Liver (tissue), 8 donors: ENCODE measurements at regions not wholly inside any gene's neighbourhood (a gene's known extent, or its start where the extent isn't known, plus 50 kb on each side); places are given as distances from the start of the nearest gene placed in this dataset.

ENCODE experiments used
- DNase-seq: peaks from one replicate; pipeline ENCODE4 v3.0.0-alpha.2; 2017; ENCODE audit warnings: low spot score
- H3K27ac ChIP-seq, 2 donors: one replicate each; pipeline ENCODE4 v1.7.0; 2013; ENCODE audit warnings: inconsistent platforms in 2 of 2, low read length in 2 of 2, control low read depth in 1 of 2, low read depth in 1 of 2, mild to moderate bottlenecking in 1 of 2
- H3K27me3 ChIP-seq, 4 donors: one replicate each; pipeline versions ENCODE4 v1.6.1 to v1.7.0; 2013; ENCODE audit warnings: low read length in 3 of 4, inconsistent platforms in 1 of 4, mild to moderate bottlenecking in 1 of 4, moderate library complexity in 1 of 4; ENCODE audit not compliant: control insufficient read depth in 4 of 4, insufficient read depth in 4 of 4
- H3K36me3 ChIP-seq, 4 donors: one replicate each; pipeline versions ENCODE4 v1.6.1 to v1.7.0; 2013; ENCODE audit warnings: low read length in 3 of 4, mild to moderate bottlenecking in 3 of 4, low read depth in 1 of 4, moderate library complexity in 1 of 4; ENCODE audit not compliant: control insufficient read depth in 4 of 4, insufficient read depth in 3 of 4
- H3K4me1 ChIP-seq, 4 donors: one replicate each; pipeline versions ENCODE4 v1.6.1 to v1.7.0; 2013; ENCODE audit warnings: low read length in 3 of 4, mild to moderate bottlenecking in 3 of 4, moderate library complexity in 1 of 4; ENCODE audit not compliant: control insufficient read depth in 4 of 4, insufficient read depth in 4 of 4
- H3K4me3 ChIP-seq, 3 donors: one replicate each; pipeline versions ENCODE4 v1.6.1 to v1.7.0; 2013; ENCODE audit warnings: low read length in 3 of 3, control low read depth in 1 of 3, low read depth in 1 of 3, mild to moderate bottlenecking in 1 of 3
- H3K9ac ChIP-seq, 2 donors: one replicate each; pipeline ENCODE4 v1.7.0; 2013; ENCODE audit warnings: low read length in 2 of 2, mild to moderate bottlenecking in 2 of 2, moderate library complexity in 2 of 2, control low read depth in 1 of 2, low read depth in 1 of 2
- H3K9me3 ChIP-seq, 4 donors: one replicate each; pipeline versions ENCODE4 v1.6.1 to v1.7.0; 2013; ENCODE audit warnings: low read length in 3 of 4; ENCODE audit not compliant: control insufficient read depth in 4 of 4
- ATF3 ChIP-seq: IDR thresholded peaks from 2 replicates; pipeline ENCODE4 v1.6.1; 2016; ENCODE audit warnings: antibody characterized with exemption
- CTCF ChIP-seq: fragments of 150-350 bp; IDR thresholded peaks from 2 replicates; pipeline ENCODE4 v1.5.1; 2017; ENCODE audit warnings: improper control_type of control experiment, low read depth, low read length; ENCODE audit not compliant: missing input control
- EGR1 ChIP-seq, 2 donors: IDR thresholded peaks; 2 replicates each; pipeline ENCODE4 v1.6.1; 2016 to 2018; ENCODE audit warnings: antibody characterized with exemption in 2 of 2, low read depth in 2 of 2
- FOXA1 ChIP-seq: IDR thresholded peaks from 2 replicates; pipeline ENCODE4 v1.6.1; 2016; ENCODE audit warnings: antibody characterized with exemption
- FOXA2 ChIP-seq: IDR thresholded peaks from 2 replicates; pipeline ENCODE4 v1.6.1; 2016; ENCODE audit warnings: antibody characterized with exemption
- GABPA ChIP-seq, 2 donors: IDR thresholded peaks in 1 of 2; conservative IDR thresholded peaks in 1 of 2; 2 replicates each; pipeline ENCODE4 v1.6.1; 2016; ENCODE audit warnings: antibody characterized with exemption in 2 of 2, mild to moderate bottlenecking in 1 of 2, moderate library complexity in 1 of 2
- HNF4A ChIP-seq, 2 donors: conservative IDR thresholded peaks; 2 replicates each; pipeline ENCODE4 v1.6.1; 2016; ENCODE audit warnings: antibody characterized with exemption in 2 of 2, mild to moderate bottlenecking in 2 of 2
- HNF4G ChIP-seq: IDR thresholded peaks from 2 replicates; pipeline ENCODE4 v1.6.1; 2016; ENCODE audit warnings: antibody characterized with exemption
- JUND ChIP-seq, 2 donors: IDR thresholded peaks; 2 replicates each; pipeline ENCODE4 v1.6.1; 2016; ENCODE audit warnings: antibody characterized with exemption in 2 of 2
- MAX ChIP-seq: IDR thresholded peaks from 2 replicates; pipeline ENCODE4 v1.6.1; 2016; ENCODE audit warnings: antibody characterized with exemption
- NR2F2 ChIP-seq: IDR thresholded peaks from 2 replicates; pipeline ENCODE4 v1.6.1; 2016; ENCODE audit warnings: antibody characterized with exemption
- RAD21 ChIP-seq, 2 donors: IDR thresholded peaks; 2 replicates each; pipeline ENCODE4 v1.6.1; 2016; ENCODE audit warnings: antibody characterized with exemption in 2 of 2, mild to moderate bottlenecking in 2 of 2
- REST ChIP-seq: IDR thresholded peaks from 2 replicates; pipeline ENCODE4 v1.6.1; 2016; ENCODE audit warnings: antibody characterized with exemption, mild to moderate bottlenecking
- RXRA ChIP-seq, 2 donors: IDR thresholded peaks; 2 replicates each; pipeline ENCODE4 v1.6.1; 2017 to 2018; ENCODE audit warnings: antibody characterized with exemption in 2 of 2, mild to moderate bottlenecking in 1 of 2
- SP1 ChIP-seq: IDR thresholded peaks from 2 replicates; pipeline ENCODE4 v1.6.1; 2018; ENCODE audit warnings: antibody characterized with exemption, mild to moderate bottlenecking
- TAF1 ChIP-seq: conservative IDR thresholded peaks from 2 replicates; pipeline ENCODE4 v1.6.1; 2016; ENCODE audit warnings: antibody characterized with exemption, mild to moderate bottlenecking
- YY1 ChIP-seq: IDR thresholded peaks from 2 replicates; pipeline ENCODE4 v1.6.1; 2016; ENCODE audit warnings: antibody characterized with exemption, mild to moderate bottlenecking
- ZBTB33 ChIP-seq: IDR thresholded peaks from 2 replicates; pipeline ENCODE4 v1.6.1; 2016; ENCODE audit warnings: antibody characterized with exemption
- WGBS: extraction: QIAGEN DNeasy Blood & Tissue Kit; methylation state at CpG from one replicate; pipeline ENCODE4 v1.1.7; 2013; 5-methylcytosine and 5-hydroxymethylcytosine counted together
- donor health status: healthy.
- donor health status: healthy.
- donor health status: healthy.
- donor health status: healthy.
- donor health status: healthy.

- no peak for TF ChIP-seq NR2F2
Measured at GRCh38 chr1:218617986-218618385, 272.9 kb downstream of the TGFB2 start (continued).

- Histone ChIP-seq H3K27ac (no peak overlapping the region), H3K4me3 (no peak overlapping the region), H3K9me3 (no peaks in the 10 kb centered on the region), H3K4me1 (no peaks in the 10 kb centered on the region), H3K36me3 (no peaks in the 10 kb centered on the region), H3K27me3 (no peaks in the 10 kb centered on the region), H3K9ac (no peak overlapping the region)
- TF ChIP-seq YY1 (no peak), GABPA (IDR thresholded peaks at IDR 0.05 in 1 of 2, conservative IDR thresholded peaks at IDR 0.05 in 1 of 2) (no peak), FOXA1 (no peak), HNF4A (conservative IDR thresholded peaks at IDR 0.05) (no peak), ATF3 (no peak), RXRA (IDR thresholded peaks at IDR 0.05) (no peak), JUND (IDR thresholded peaks at IDR 0.05) (no peak), MAX (no peak), RAD21 (IDR thresholded peaks at IDR 0.05) (no peak), REST (no peak), NR2F2 (no peak), CTCF (no peak), HNF4G (no peak), FOXA2 (no peak), EGR1 (IDR thresholded peaks at IDR 0.05; ENCODE audit: low read depth in 2 of 2) (no peak), TAF1 (no peak), SP1 (no peak), ZBTB33 (no peak)
- DNase-seq, result no peak
- WGBS, result 36% methylated on average over 1 of the region's 1 CpG
Measured at GRCh38 chr1:218620956-218621355, 275.8 kb downstream of the TGFB2 start.
